RWPE1 (cell line): ENCODE measurements at regions not wholly inside any gene's neighbourhood (a gene's known extent, or its start where the extent isn't known, plus 50 kb on each side); places are given as distances from the start of the nearest gene placed in this dataset.

Experiments
- CTCF ChIA-PET: fragments of 350-600 bp; sonication (Branson Sonifier 250); formaldehyde crosslinking; extraction: SDS; loops from one replicate; lab custom pipeline; 2021; lab: Yijun Ruan, JAX
- POLR2A ChIA-PET: fragments of 400-600 bp; formaldehyde crosslinking; extraction: SDS; loops from one replicate; lab custom pipeline; 2020; ENCODE audit warnings: antibody characterized with exemption; ENCODE audit not compliant: low non-redundant PET; lab: Yijun Ruan, JAX
- DNase-seq: peaks from one replicate; pipeline ENCODE4 v3.0.0; 2012; ENCODE audit warnings: low spot score
- H3K27ac ChIP-seq: fragments of 450-650 bp; 2 replicates; pipeline ENCODE4 v1.5.1; 2017
- CTCF ChIP-seq: fragments of 450-650 bp; conservative IDR thresholded peaks from 2 replicates; pipeline ENCODE4 v1.5.1; 2017; ENCODE audit warnings: low read depth, mild to moderate bottlenecking

- ChIA-PET POLR2A (no interaction called here), CTCF (no interaction called here)
- DNase-seq = no peak
- TF ChIP-seq CTCF = no peak
- no peak overlapping the region for H3K27ac ChIP-seq
Observed at GRCh38 chr5:67355120-67355713, 158.6 kb upstream of the CD180 start.

DNA sequence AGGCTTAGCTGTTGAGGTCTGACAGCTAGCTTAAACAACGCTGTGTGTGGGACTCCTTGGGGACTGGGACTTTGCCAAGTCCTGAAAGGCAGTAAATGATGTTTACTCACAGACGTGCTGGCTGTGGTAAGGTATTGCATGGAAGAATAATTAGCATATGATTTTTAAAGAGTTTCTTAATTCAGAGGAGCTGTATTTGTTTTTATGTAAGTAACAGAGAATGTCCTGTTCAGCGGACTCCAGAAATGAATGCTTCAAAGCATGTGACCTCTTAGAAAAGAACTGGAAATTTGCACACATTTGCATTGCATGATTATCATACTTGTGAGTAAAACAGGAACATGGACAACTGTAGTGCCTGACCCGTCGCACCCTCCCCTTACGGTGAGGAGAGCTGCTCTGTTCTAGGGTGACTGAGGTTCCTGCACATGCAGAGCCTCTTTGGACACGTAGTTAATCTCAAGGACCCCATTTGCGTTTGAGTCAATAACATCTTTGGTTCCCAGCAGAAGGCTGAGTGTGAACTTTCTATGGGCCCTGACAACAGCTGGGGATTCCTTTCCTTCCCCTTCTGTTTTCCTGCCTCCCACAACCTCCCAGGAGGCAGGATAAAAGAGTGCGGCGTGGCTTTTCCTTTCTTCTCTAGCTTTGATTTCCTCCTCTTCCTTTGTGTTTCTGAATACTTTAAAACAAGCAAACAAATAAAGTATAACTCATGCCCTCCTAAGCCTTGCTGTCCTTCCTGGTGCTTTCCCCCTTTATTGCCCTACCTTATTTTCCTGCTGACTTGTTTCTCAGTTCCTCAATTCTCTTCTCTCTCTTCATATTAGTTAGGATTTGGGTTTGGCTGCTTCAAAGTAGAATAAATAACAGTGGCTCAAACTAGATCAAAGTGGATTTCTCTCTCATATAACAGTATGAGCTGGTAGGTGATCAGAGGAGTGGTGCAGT lies 157.2 kb upstream of the CD180 start:
- ChIA-PET CTCF (no interaction called here), POLR2A (no interaction called here)
- no peak overlapping the region for H3K27ac ChIP-seq
- TF ChIP-seq CTCF = no peak
- DNase-seq = no peak

- ChIA-PET CTCF (interaction anchor here (0.7 to 1.2 kb wide), 2 partner anchors 902 to 1133 kb away, joined by 3 to 4 read pairs; no protein-coding TSS in a partner anchor), POLR2A (no interaction called here)
- TF ChIP-seq CTCF = no peak
- DNase-seq = no peak
- no peak overlapping the region for H3K27ac ChIP-seq
Observed at GRCh38 chr5:67350618-67351201, 154.1 kb upstream of the CD180 start.

DNA sequence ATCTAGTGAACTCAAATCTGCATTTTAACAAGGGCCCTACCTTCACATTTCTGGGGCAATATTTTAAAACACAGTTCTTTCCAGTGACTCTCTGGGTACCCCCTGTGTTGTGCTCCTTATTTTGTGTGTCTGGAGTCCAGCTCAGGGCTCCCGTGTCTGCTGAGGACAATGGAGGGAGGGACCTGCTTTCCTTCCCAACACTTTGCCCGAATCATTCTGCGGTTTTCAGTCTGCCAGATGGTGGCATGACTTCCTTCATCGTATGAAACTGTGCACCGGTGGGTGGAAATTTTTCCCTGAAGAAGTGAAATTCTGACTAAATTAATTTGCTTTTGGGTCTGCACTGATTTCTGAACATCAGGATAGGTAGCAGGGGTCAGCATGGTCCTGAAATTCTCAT lies 153.6 kb upstream of the CD180 start:
- POLR2A ChIA-PET = no interaction called here
- no peak overlapping the region for H3K27ac ChIP-seq
- no peak for TF ChIP-seq CTCF
- CTCF ChIA-PET = interaction anchor here (0.7 kb wide), 1 partner anchor 1134 kb away, joined by 3 read pairs; no protein-coding TSS in a partner anchor
- DNase-seq = no peak

DNA sequence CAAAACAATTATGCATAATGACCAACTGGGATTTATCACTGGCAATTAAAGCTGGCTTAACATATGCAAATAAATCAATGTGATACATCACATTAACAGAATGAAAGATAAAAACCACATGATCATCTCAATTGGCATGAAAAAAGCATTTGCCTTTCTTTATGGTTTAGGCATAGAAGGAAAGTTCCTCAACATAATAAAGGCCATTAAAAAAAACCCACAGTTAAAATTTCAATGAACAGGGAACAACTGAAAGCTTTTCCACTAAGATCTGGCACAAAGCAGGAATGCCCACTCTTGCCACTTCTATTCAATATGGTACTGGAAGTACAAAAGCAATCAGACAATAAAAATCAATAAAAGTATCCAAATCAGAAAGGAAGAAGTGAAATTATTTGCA lies 151.2 kb upstream of the CD180 start:
- no peak overlapping the region for H3K27ac ChIP-seq
- DNase-seq = no peak
- ChIA-PET POLR2A (no interaction called here), CTCF (no interaction called here)
- no peak for TF ChIP-seq CTCF

- TF ChIP-seq CTCF = no peak
- ChIA-PET POLR2A (no interaction called here), CTCF (no interaction called here)
- DNase-seq = no peak
- H3K27ac ChIP-seq = no peak overlapping the region
Observed at GRCh38 chr5:67346611-67347010, 150.0 kb upstream of the CD180 start.
